IMR-90 (cell line): ENCODE measurements at regions not wholly inside any gene's neighbourhood (a gene's known extent, or its start where the extent isn't known, plus 50 kb on each side); places are given as distances from the start of the nearest gene placed in this dataset.
A peak's percentile ranks its signal among the peaks of the same experiment; 100 is the strongest.

ENCODE experiments used
- ATAC-seq: fragments of 200-7000 bp; cut with Tn5 transposase; 2 replicates; pipeline ENCODE4 v1.9.1; 2020; ENCODE audit warnings: low read depth, mild to moderate bottlenecking, moderate library complexity
- BruUV-seq: library from RNA; stranded (reverse); fragments of 400-500 nt; replicated peaks from 2 replicates; lab custom pipeline; 2021; lab: Mats Ljungman, UMichigan
- CTCF ChIA-PET: fragments of 300-600 bp; formaldehyde crosslinking; extraction: SDS; loops from one replicate; lab custom pipeline; 2021; ENCODE audit warnings: antibody characterized with exemption; lab: Yijun Ruan, JAX
- POLR2A ChIA-PET: fragments of 300-600 bp; sonication (Branson Sonifier 250); formaldehyde crosslinking; loops from one replicate; lab custom pipeline; 2022; ENCODE audit warnings: antibody characterized with exemption; ENCODE audit not compliant: unreplicated experiment; lab: Charles Lee
- DNase-seq: peaks from one replicate; pipeline ENCODE4 v3.0.0; 2013
- H2AFZ ChIP-seq: replicated peaks from 2 replicates; pipeline ENCODE3; 2013; ENCODE audit warnings: low read length, mild to moderate bottlenecking; ENCODE audit not compliant: poor library complexity
- H2AK5ac ChIP-seq: 2 replicates; pipeline ENCODE4 v1.6.1; 2013; ENCODE audit warnings: low read depth, low read length, inconsistent platforms
- H2AK9ac ChIP-seq: replicated peaks from 2 replicates; pipeline ENCODE3; 2013; ENCODE audit warnings: mild to moderate bottlenecking, low read depth, low read length, moderate library complexity; ENCODE audit not compliant: poor library complexity
- H2BK120ac ChIP-seq: 2 replicates; pipeline ENCODE4 v1.6.1; 2013; ENCODE audit warnings: low read depth, low read length, inconsistent platforms
- H2BK15ac ChIP-seq: 3 replicates; pipeline ENCODE4 v1.6.1; 2013; ENCODE audit warnings: low read depth, low read length, inconsistent platforms
- H2BK20ac ChIP-seq: 2 replicates; pipeline ENCODE4 v1.6.1; 2013; ENCODE audit warnings: low read depth, mild to moderate bottlenecking, inconsistent platforms, low read length, moderate library complexity
- H2BK5ac ChIP-seq: 2 replicates; pipeline ENCODE4 v1.6.1; 2013; ENCODE audit warnings: mild to moderate bottlenecking, low read depth, low read length, inconsistent platforms; ENCODE audit not compliant: poor library complexity, severe bottlenecking
- H3K14ac ChIP-seq: replicated peaks from 2 replicates; pipeline ENCODE4 v1.6.1; 2013; ENCODE audit warnings: low read depth, low read length, inconsistent platforms
- H3K18ac ChIP-seq: 2 replicates; pipeline ENCODE4 v1.6.1; 2013; ENCODE audit warnings: low read depth, low read length, control low read depth
- H3K23ac ChIP-seq: 2 replicates; pipeline ENCODE4 v1.6.1; 2013; ENCODE audit warnings: low read depth, low read length, inconsistent platforms
- H3K27ac ChIP-seq: 2 replicates; pipeline ENCODE4 v1.5.1; 2013; ENCODE audit warnings: mild to moderate bottlenecking, control low read depth, low read length; ENCODE audit not compliant: insufficient read depth
- H3K27me3 ChIP-seq: 2 replicates; pipeline ENCODE4 v1.6.1; 2013; ENCODE audit warnings: low read length; ENCODE audit not compliant: control insufficient read depth, insufficient read depth
- H3K36me3 ChIP-seq: 2 replicates; pipeline ENCODE4 v1.6.1; 2013; ENCODE audit warnings: low read length, mixed read lengths; ENCODE audit not compliant: control insufficient read depth, insufficient read depth
- H3K4ac ChIP-seq: 2 replicates; pipeline ENCODE4 v1.6.1; 2013; ENCODE audit warnings: low read depth, low read length, inconsistent platforms
- H3K4me1 ChIP-seq: 2 replicates; pipeline ENCODE4 v1.6.1; 2013; ENCODE audit warnings: low read length, mixed read lengths; ENCODE audit not compliant: control insufficient read depth, insufficient read depth
- H3K4me2 ChIP-seq: 2 replicates; pipeline ENCODE4 v1.6.1; 2013; ENCODE audit warnings: low read depth, mild to moderate bottlenecking, control low read depth, low read length, moderate library complexity
- H3K4me3 ChIP-seq: 2 replicates; pipeline ENCODE4 v1.5.1; 2013; ENCODE audit warnings: low read depth, mild to moderate bottlenecking, control low read depth, low read length, moderate library complexity; ENCODE audit not compliant: insufficient read depth
- H3K56ac ChIP-seq: 2 replicates; pipeline ENCODE4 v1.6.1; 2013; ENCODE audit warnings: low read length, inconsistent platforms; ENCODE audit not compliant: insufficient read depth; ENCODE audit errors: extremely low read depth
- H3K79me1 ChIP-seq, 2 experiments: 2 replicates each; pipeline ENCODE4 v1.6.1; 2013; ENCODE audit warnings: low read length in 2 of 2, inconsistent platforms in 1 of 2, low read depth in 1 of 2
- H3K9ac ChIP-seq: 2 replicates; pipeline ENCODE4 v1.6.1; 2013; ENCODE audit warnings: low read depth, low read length, control low read depth
- H3K9me1 ChIP-seq: 2 replicates; pipeline ENCODE4 v1.6.1; 2013; ENCODE audit warnings: low read length, inconsistent platforms; ENCODE audit not compliant: insufficient read depth
- H3K9me3 ChIP-seq: 2 replicates; pipeline ENCODE4 v1.6.1; 2013; ENCODE audit warnings: low read length; ENCODE audit not compliant: control insufficient read depth, insufficient read depth
- H4K20me1 ChIP-seq: 2 replicates; pipeline ENCODE4 v1.6.1; 2013; ENCODE audit warnings: low read length, inconsistent platforms; ENCODE audit not compliant: insufficient read depth
- H4K5ac ChIP-seq: 2 replicates; pipeline ENCODE4 v1.6.1; 2013; ENCODE audit warnings: mild to moderate bottlenecking, low read depth, low read length, control low read depth
- H4K8ac ChIP-seq, 2 experiments: 2 replicates each; pipeline ENCODE4 v1.6.1; 2013; ENCODE audit warnings: low read depth in 2 of 2, low read length in 2 of 2, control low read depth in 1 of 2, inconsistent platforms in 1 of 2
- H4K91ac ChIP-seq: 2 replicates; pipeline ENCODE4 v1.6.1; 2013; ENCODE audit warnings: low read depth, low read length, inconsistent platforms; ENCODE audit not compliant: insufficient read depth
- BHLHE40 ChIP-seq: fragments of 150-350 bp; IDR thresholded peaks from 2 replicates; pipeline ENCODE4 v1.6.1; 2016; ENCODE audit warnings: mild to moderate bottlenecking, low read depth, low read length
- CHD1 ChIP-seq: IDR thresholded peaks from 2 replicates; pipeline ENCODE4 v1.6.1; 2012; ENCODE audit warnings: low read depth, low read length, improper control_type of control experiment
- CTCF ChIP-seq: conservative IDR thresholded peaks from 2 replicates; pipeline ENCODE4 v1.5.1; 2012; ENCODE audit warnings: mild to moderate bottlenecking, low read depth, low read length, improper control_type of control experiment
- ELK1 ChIP-seq: fragments of 150-350 bp; IDR thresholded peaks from 2 replicates; pipeline ENCODE4 v1.6.1; 2016; ENCODE audit warnings: low read depth, mild to moderate bottlenecking, low read length, moderate library complexity, borderline replicate concordance
- MAFK ChIP-seq: IDR thresholded peaks from 2 replicates; pipeline ENCODE4 v1.6.1; 2012; ENCODE audit warnings: low read depth, low read length, improper control_type of control experiment
- MAZ ChIP-seq: IDR thresholded peaks from 2 replicates; pipeline ENCODE4 v1.6.1; 2012; ENCODE audit warnings: low read depth, mild to moderate bottlenecking, low read length, improper control_type of control experiment, moderate library complexity, borderline replicate concordance
- MXI1 ChIP-seq: IDR thresholded peaks from 2 replicates; pipeline ENCODE4 v1.6.1; 2012; ENCODE audit warnings: low read depth, mild to moderate bottlenecking, low read length, moderate library complexity, borderline replicate concordance
- RAD21 ChIP-seq: IDR thresholded peaks from 2 replicates; pipeline ENCODE4 v1.6.1; 2012; ENCODE audit warnings: low read length, improper control_type of control experiment
- RCOR1 ChIP-seq: IDR thresholded peaks from 2 replicates; pipeline ENCODE4 v1.6.1; 2012; ENCODE audit warnings: mild to moderate bottlenecking, low read length, improper control_type of control experiment; ENCODE audit not compliant: insufficient replicate concordance
- SMC3 ChIP-seq: fragments of 150-350 bp; IDR thresholded peaks from 2 replicates; pipeline ENCODE4 v1.6.1; 2016; ENCODE audit warnings: low read depth, mild to moderate bottlenecking, antibody characterized with exemption, low read length, moderate library complexity
- USF2 ChIP-seq: fragments of 150-350 bp; IDR thresholded peaks from 2 replicates; pipeline ENCODE4 v1.6.1; 2017; ENCODE audit warnings: mild to moderate bottlenecking, antibody characterized with exemption, low read length, low read depth
- WGBS, 2 experiments: methylation state at CpG; one replicate each; pipeline versions ENCODE4 v1.1.5 to v1.1.7; 2013; ENCODE audit warnings: missing lambda C conversion rate in 2 of 2; ENCODE audit not compliant: insufficient read length in 1 of 2; ENCODE audit errors: extremely low coverage in 2 of 2; 5-methylcytosine and 5-hydroxymethylcytosine counted together
- dilution Hi-C: fragments of 300-500 bp; cut with HindIII; formaldehyde crosslinking; loops from one replicate; pipeline ENCODE4 v1.14.3; 2018; ENCODE audit warnings: low sequenced_read_pairs; ENCODE audit not compliant: unreplicated experiment
- in situ Hi-C: fragments of 300-500 bp; cut with MboI; formaldehyde crosslinking; loops from 3 replicates; pipeline ENCODE4 v1.14.3; 2019; ENCODE audit warnings: low sequenced_read_pairs, inconsistent platforms, mixed read lengths
- intact Hi-C: fragments of 100-400 bp; cut with micrococcal nuclease; formaldehyde crosslinking; loops from 2 replicates; pipeline ENCODE4 v1.10.0; 2022

- TF ChIP-seq MAZ: 0 out of 2 replicates have a peak, but pooled peaks have one; percentile 37
Observed at GRCh38 chr11:119479685-119480275, 56.8 kb upstream of the THY1 start (continued).

- DNase-seq (no peak), ATAC-seq (no peak)
- Histone ChIP-seq H3K4me1 (peaks cover 3% of the 10 kb centered on the region; the same call in 1 of the 2 replicates), H4K8ac (no peak overlapping the region), H3K27ac (no peak overlapping the region), H3K9me3 (no peaks in the 10 kb centered on the region), H2BK15ac (no peak overlapping the region), H2BK120ac (no peak overlapping the region), H4K20me1 (peaks cover 3% of the 10 kb centered on the region; the same call in 1 of the 2 replicates), H3K18ac (no peak overlapping the region), H4K91ac (no peak overlapping the region), H3K56ac (no peak overlapping the region), H3K14ac (no peak overlapping the region), H2AFZ (no peak overlapping the region), H2BK5ac (no peak overlapping the region), H3K27me3 (peaks cover 31% of the 10 kb centered on the region; the same call in 1 of the 2 replicates), H3K9me1 (no peaks in the 10 kb centered on the region), H3K4ac (no peak overlapping the region), H2BK20ac (no peak overlapping the region), H2AK9ac (no peak overlapping the region), H2AK5ac (no peak overlapping the region), H3K36me3 (no peaks in the 10 kb centered on the region), H3K23ac (no peak overlapping the region), H3K4me2 (no peak overlapping the region), H3K9ac (no peak overlapping the region), H4K5ac (no peak overlapping the region), H3K4me3 (no peak overlapping the region), H3K79me1 (no peaks in the 10 kb centered on the region)
- no peak for TF ChIP-seq RCOR1
- no peak for TF ChIP-seq USF2
- TF ChIP-seq MAZ: no peak
- no peak for TF ChIP-seq SMC3
- no peak for TF ChIP-seq RAD21
- TF ChIP-seq BHLHE40: no peak
- no peak for TF ChIP-seq ELK1
- no peak for TF ChIP-seq MAFK
- no peak for TF ChIP-seq MXI1
- TF ChIP-seq CTCF: no peak
- no peak for TF ChIP-seq CHD1
- intact Hi-C loops (loop anchor here (10.0 kb wide), 1 partner anchor 374 kb away; the partner anchor contains the start of genes C2CD2L and DPAGT1), in situ Hi-C loops (no loop called here), dilution Hi-C loops (no loop called here)
- ChIA-PET POLR2A (no interaction called here), CTCF (no interaction called here)
- 100% methylated on average over 1 of the region's 4 CpGs; no CpG with 5 or more reads in 1 of the 2 experiments for WGBS, 2 experiments
- no TSS peak for BruUV-seq
Observed at GRCh38 chr11:119478711-119479285, 55.8 kb upstream of the THY1 start.
